Hepatocyte (in vitro differentiated cells): ENCODE measurements at regions not wholly inside any gene's neighbourhood (a gene's known extent, or its start where the extent isn't known, plus 50 kb on each side); places are given as distances from the start of the nearest gene placed in this dataset.

Experiments
- DNase-seq: peaks from one replicate; pipeline ENCODE4 v3.0.0-alpha.2; 2016; ENCODE audit warnings: low spot score
- H2AFZ ChIP-seq: fragments of 200-600 bp; sonication (generic); 2 replicates; pipeline ENCODE4 v1.6.0; 2016; ENCODE audit warnings: antibody characterized with exemption, mild to moderate bottlenecking
- H3K27ac ChIP-seq: fragments of 200-600 bp; sonication (generic); 2 replicates; pipeline ENCODE4 v1.5.1; 2016; ENCODE audit warnings: mild to moderate bottlenecking
- H3K27me3 ChIP-seq: fragments of 200-600 bp; sonication (generic); 2 replicates; pipeline ENCODE4 v1.6.1; 2016
- H3K36me3 ChIP-seq: fragments of 200-600 bp; sonication (generic); replicated peaks from 2 replicates; pipeline ENCODE4 v1.5.1; 2016; ENCODE audit warnings: low read depth; ENCODE audit not compliant: insufficient read depth
- H3K4me1 ChIP-seq: fragments of 200-600 bp; sonication (generic); 2 replicates; pipeline ENCODE4 v1.5.1; 2016; ENCODE audit warnings: mild to moderate bottlenecking, moderate library complexity; ENCODE audit not compliant: insufficient read depth
- H3K4me2 ChIP-seq: fragments of 200-600 bp; sonication (generic); 2 replicates; pipeline ENCODE4 v1.6.0; 2016
- H3K4me3 ChIP-seq: fragments of 200-600 bp; sonication (generic); 2 replicates; pipeline ENCODE4 v1.5.1; 2016; ENCODE audit warnings: mild to moderate bottlenecking
- H3K79me2 ChIP-seq: fragments of 200-600 bp; sonication (generic); 2 replicates; pipeline ENCODE4 v1.6.0; 2017; ENCODE audit warnings: mild to moderate bottlenecking
- H3K9me2 ChIP-seq: fragments of 200-600 bp; sonication (generic); replicated peaks from 2 replicates; pipeline ENCODE4 v1.6.0; 2017; ENCODE audit warnings: mild to moderate bottlenecking; ENCODE audit not compliant: insufficient read depth
- H3K9me3 ChIP-seq: fragments of 200-600 bp; sonication (generic); 2 replicates; pipeline ENCODE4 v1.5.1; 2016; ENCODE audit warnings: low read depth, mild to moderate bottlenecking
- H4K20me1 ChIP-seq: fragments of 200-600 bp; sonication (generic); 2 replicates; pipeline ENCODE4 v1.6.0; 2016; ENCODE audit warnings: mild to moderate bottlenecking; ENCODE audit not compliant: insufficient read depth, poor library complexity, severe bottlenecking
- CTCF ChIP-seq: fragments of 200-600 bp; sonication (generic); IDR thresholded peaks from 2 replicates; pipeline ENCODE4 v1.5.1; 2016; ENCODE audit warnings: antibody characterized with exemption, mild to moderate bottlenecking; ENCODE audit not compliant: poor library complexity
- EZH2 ChIP-seq: fragments of 200-600 bp; sonication (generic); IDR thresholded peaks from 2 replicates; pipeline ENCODE4 v1.6.1; 2016; ENCODE audit warnings: antibody characterized with exemption, mild to moderate bottlenecking, borderline replicate concordance
- EZH2phosphoT487 ChIP-seq: fragments of 200-600 bp; sonication (generic); IDR thresholded peaks from one replicate; pipeline ENCODE4 v1.6.1; 2018; ENCODE audit warnings: antibody characterized with exemption, mild to moderate bottlenecking, low read depth, moderate library complexity; ENCODE audit not compliant: unreplicated experiment, severe bottlenecking
- WGBS: methylation state at CpG from one replicate; pipeline ENCODE4 v1.1.6; 2016; ENCODE audit warnings: low lambda C conversion rate; ENCODE audit errors: missing lambda C conversion rate; 5-methylcytosine and 5-hydroxymethylcytosine counted together

GRCh38 chr2:11071211-11071610 is 84.1 kb upstream of the SLC66A3 start:
- no peaks in the 10 kb centered on the region for H3K9me2 ChIP-seq
- H4K20me1 ChIP-seq = no peaks in the 10 kb centered on the region
- H3K79me2 ChIP-seq = no peaks in the 10 kb centered on the region
- H3K4me1 ChIP-seq = peaks cover 11% of the 10 kb centered on the region
- no peak overlapping the region for H3K4me2 ChIP-seq
- TF ChIP-seq CTCF (no peak), EZH2 (no peak), EZH2phosphoT487 (no peak)
- no peaks in the 10 kb centered on the region for H3K27me3 ChIP-seq
- peak; percentile 39 for DNase-seq
- no peaks in the 10 kb centered on the region for H3K36me3 ChIP-seq
- no peaks in the 10 kb centered on the region for H3K9me3 ChIP-seq
- H3K27ac ChIP-seq = no peak overlapping the region
- H2AFZ ChIP-seq = no peak overlapping the region
- WGBS = 56% methylated on average over 7 of the region's 7 CpGs
- no peak overlapping the region for H3K4me3 ChIP-seq

- no peak for DNase-seq
- Histone ChIP-seq H3K79me2 (no peaks in the 10 kb centered on the region), H3K9me3 (no peaks in the 10 kb centered on the region), H4K20me1 (no peaks in the 10 kb centered on the region), H2AFZ (no peak overlapping the region), H3K36me3 (no peaks in the 10 kb centered on the region), H3K4me3 (no peak overlapping the region), H3K4me1 (peaks cover 11% of the 10 kb centered on the region), H3K27me3 (no peaks in the 10 kb centered on the region), H3K27ac (no peak overlapping the region), H3K9me2 (no peaks in the 10 kb centered on the region), H3K4me2 (no peak overlapping the region)
- no peak for TF ChIP-seq CTCF
- 98% methylated on average over 2 of the region's 2 CpGs for WGBS
These were observed 83.3 kb upstream of the SLC66A3 start for GRCh38 chr2:11071939-11072338.

GRCh38 chr2:11072550-11072949 is 82.7 kb upstream of the SLC66A3 start:
- Histone ChIP-seq H3K79me2 (no peaks in the 10 kb centered on the region), H3K9me2 (no peaks in the 10 kb centered on the region), H3K4me1 (peaks cover 11% of the 10 kb centered on the region), H3K4me2 (no peak overlapping the region), H4K20me1 (no peaks in the 10 kb centered on the region), H3K4me3 (no peak overlapping the region), H3K9me3 (no peaks in the 10 kb centered on the region), H3K27ac (no peak overlapping the region), H2AFZ (no peak overlapping the region), H3K27me3 (no peaks in the 10 kb centered on the region), H3K36me3 (no peaks in the 10 kb centered on the region)
- DNase-seq = no peak
- WGBS = 73% methylated on average over 6 of the region's 6 CpGs
- TF ChIP-seq EZH2 (no peak), EZH2phosphoT487 (no peak), CTCF (no peak)

GRCh38 chr2:11073251-11073650 is 82.0 kb upstream of the SLC66A3 start:
- TF ChIP-seq CTCF (peak; percentile 62), EZH2phosphoT487 (no peak)
- no peaks in the 10 kb centered on the region for H3K79me2 ChIP-seq
- no peaks in the 10 kb centered on the region for H3K36me3 ChIP-seq
- H3K9me2 ChIP-seq = no peaks in the 10 kb centered on the region
- H3K27me3 ChIP-seq = no peaks in the 10 kb centered on the region
- WGBS = 7% methylated on average over 10 of the region's 10 CpGs
- DNase-seq = peak; percentile 74
- no peak overlapping the region for H3K4me3 ChIP-seq
- H3K4me2 ChIP-seq = peak overlapping the region; percentile 63
- peak overlapping the region; percentile 60 for H2AFZ ChIP-seq
- H3K27ac ChIP-seq = peak overlapping the region; percentile 68
- H4K20me1 ChIP-seq = no peaks in the 10 kb centered on the region
- H3K4me1 ChIP-seq = peaks cover 11% of the 10 kb centered on the region
- no peaks in the 10 kb centered on the region for H3K9me3 ChIP-seq
